Stimulated activated CD8-positive, alpha-beta memory T cell treated with anti-CD3 and anti-CD28 coated beads, Interleukin-4, amount 100 ng/mL, for 24 hours (primary cell): ENCODE measurements at regions not wholly inside any gene's neighbourhood (a gene's known extent, or its start where the extent isn't known, plus 50 kb on each side); places are given as distances from the start of the nearest gene placed in this dataset.

Experiments used
- DNase-seq: peaks from one replicate; pipeline ENCODE4 v3.0.0-alpha.2; 2020; ENCODE audit warnings: low read depth

GRCh38 chr12:124489915-124490583 lies 77.4 kb downstream of the NCOR2 start:
- no peak for DNase-seq

- no peak for DNase-seq
Measured at GRCh38 chr12:124489220-124489619, 78.2 kb downstream of the NCOR2 start.

GRCh38 chr12:124488520-124488919 lies 78.9 kb downstream of the NCOR2 start:
- no peak for DNase-seq

- DNase-seq, result no peak
Measured at GRCh38 chr12:124487834-124488165, 79.6 kb downstream of the NCOR2 start.

GRCh38 chr12:124487066-124487833 lies 80.2 kb downstream of the NCOR2 start:
- no peak for DNase-seq

- no peak for DNase-seq
Measured at GRCh38 chr12:124486346-124486963, 81.0 kb downstream of the NCOR2 start.

GRCh38 chr12:124485371-124485770 lies 82.0 kb downstream of the NCOR2 start:
- no peak for DNase-seq

- no peak for DNase-seq
Measured at GRCh38 chr12:124484526-124484953, 82.9 kb downstream of the NCOR2 start.

- DNase-seq, result no peak
Measured at GRCh38 chr12:124484067-124484466, 83.3 kb downstream of the NCOR2 start.

- DNase-seq, result no peak
Measured at GRCh38 chr12:124482901-124483799, 84.3 kb downstream of the NCOR2 start.

- DNase-seq, result no peak
Measured at GRCh38 chr12:124482567-124482893, 84.9 kb downstream of the NCOR2 start.

- DNase-seq, result no peak
Measured at GRCh38 chr12:124481772-124482566, 85.4 kb downstream of the NCOR2 start.

GRCh38 chr12:124481257-124481750 lies 86.1 kb downstream of the NCOR2 start:
- no peak for DNase-seq

- no peak for DNase-seq
Measured at GRCh38 chr12:124480469-124481256, 86.7 kb downstream of the NCOR2 start.

- no peak for DNase-seq
Measured at GRCh38 chr12:124479680-124480468, 87.5 kb downstream of the NCOR2 start.

GRCh38 chr12:124478985-124479645 lies 88.3 kb downstream of the NCOR2 start:
- no peak for DNase-seq

GRCh38 chr12:124478416-124478815 lies 89.0 kb downstream of the NCOR2 start:
- DNase-seq, result no peak

- no peak for DNase-seq
Measured at GRCh38 chr12:124477107-124477915, 90.1 kb downstream of the NCOR2 start.
